ENCODE measurements at regions not wholly inside any gene's neighbourhood (a gene's known extent, or its start where the extent isn't known, plus 50 kb on each side); places are given as distances from the start of the nearest gene placed in this dataset.
A peak's percentile ranks its signal among the peaks of the same experiment; 100 is the strongest.

DNA sequence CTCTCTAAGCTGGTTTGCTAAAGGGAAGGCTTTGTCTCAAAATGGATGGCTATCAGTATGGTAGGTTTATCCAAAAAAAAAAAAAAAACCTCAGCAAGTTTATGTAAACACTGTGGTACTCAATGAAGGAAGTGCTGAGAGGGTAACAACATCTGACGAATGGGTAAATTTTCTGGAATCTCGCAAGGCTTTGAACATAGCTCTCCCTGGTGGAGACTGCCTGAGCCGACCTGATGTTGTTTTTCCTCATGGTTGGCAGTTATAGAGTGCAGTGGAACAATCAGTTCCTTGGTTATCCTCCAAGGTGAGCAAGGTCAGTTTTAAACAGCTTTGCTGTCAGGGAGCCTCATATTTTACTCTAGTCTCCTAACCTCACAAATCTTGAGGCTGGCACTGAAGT is 94.6 kb downstream of the ZPLD1 start:
- DNase-seq, result peak; percentile 18

DNA sequence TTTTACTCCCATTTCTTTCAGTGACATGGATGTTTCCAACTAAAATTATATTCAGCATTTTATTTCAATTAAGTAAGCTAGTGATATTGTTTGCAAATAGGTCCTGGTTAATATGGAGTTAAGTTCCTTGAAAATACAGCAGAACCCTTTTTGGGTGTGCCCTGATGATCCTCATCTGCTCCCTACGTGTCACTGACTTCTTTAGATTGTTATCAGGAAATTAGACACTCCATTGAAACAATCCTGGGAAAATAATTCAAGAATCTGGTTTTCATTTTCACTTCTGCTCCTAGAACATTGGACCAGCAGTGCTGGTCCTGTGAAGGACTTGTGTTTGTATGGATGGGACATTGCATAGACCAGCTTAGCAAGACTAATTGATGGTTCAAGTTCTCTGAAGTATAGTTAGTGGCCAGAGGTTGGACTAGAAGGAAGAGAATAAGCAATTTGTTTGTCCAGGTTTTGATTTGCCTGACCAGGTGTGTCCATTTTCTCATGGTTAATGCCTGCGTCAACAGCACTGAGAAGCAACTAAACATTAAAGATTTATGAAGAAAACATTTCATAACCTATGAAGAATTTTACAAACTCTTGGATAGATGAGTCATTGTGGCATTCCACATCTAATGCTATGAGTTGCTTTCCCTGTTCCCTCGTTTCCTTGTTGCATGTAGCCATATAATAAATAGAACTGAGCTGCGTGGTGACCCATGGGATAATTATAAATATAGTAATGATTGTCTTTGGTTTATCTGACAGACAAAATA is 95.8 kb downstream of the ZPLD1 start:
- DNase-seq, result peak; percentile 37

DNA sequence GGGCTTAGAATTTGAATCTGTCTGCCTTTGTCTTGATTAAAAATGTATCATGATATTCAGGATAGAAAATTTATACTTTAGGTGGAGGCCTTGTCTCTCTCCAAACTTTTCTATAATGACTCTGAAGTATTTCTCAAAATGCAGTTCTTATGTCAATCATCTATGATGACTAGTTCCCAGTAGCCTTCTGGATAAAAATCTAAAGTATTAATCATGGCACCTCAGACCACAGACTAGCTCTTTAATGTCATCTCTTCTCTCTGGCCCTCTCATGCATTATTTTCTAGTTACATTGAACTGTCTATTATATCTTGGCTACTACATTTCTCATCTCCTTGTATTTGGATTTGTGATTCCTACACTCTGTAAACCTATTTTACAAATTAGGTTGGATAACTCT is 96.9 kb downstream of the ZPLD1 start:
- peak; percentile 13 for DNase-seq

DNA sequence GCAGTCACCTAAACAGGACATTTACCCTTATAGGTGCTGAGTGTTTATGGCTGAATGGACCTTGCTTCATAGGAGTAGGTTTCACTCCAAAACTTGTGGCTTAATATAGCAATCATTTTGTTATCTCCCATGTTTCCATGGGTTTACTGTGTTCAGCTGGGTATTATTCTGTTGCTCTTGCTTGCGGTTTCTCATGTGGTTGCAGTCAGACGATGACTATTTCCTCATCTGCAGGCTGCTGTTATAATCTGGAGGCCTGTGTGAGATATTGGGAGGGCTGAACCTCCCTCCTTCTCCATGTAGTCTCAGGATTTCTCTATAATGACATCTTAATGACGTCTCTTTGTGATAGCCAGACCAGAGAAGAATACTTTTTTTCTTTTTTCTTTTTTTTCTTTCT is 98.1 kb downstream of the ZPLD1 start:
- DNase-seq, result peak; percentile 50

DNA sequence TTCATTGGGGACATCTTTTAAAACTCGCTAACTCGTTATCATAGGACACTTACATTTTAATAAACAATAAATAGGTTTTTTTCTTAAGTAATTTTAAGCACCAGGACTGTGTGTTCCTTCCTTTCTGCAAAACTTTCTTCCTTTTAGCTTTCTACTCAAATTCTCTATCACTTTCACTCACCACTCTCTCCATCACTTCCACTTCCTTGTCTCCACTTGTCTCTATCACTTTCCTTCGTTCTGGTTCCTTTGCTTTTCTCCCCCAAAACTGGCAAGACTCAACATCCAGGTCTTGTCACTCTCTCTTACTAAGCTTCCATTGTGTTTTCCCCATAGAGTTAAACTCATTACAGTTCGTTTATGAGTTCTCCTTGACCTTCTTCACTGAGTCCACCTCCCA is 99.0 kb downstream of the ZPLD1 start:
- no peak for DNase-seq

DNA sequence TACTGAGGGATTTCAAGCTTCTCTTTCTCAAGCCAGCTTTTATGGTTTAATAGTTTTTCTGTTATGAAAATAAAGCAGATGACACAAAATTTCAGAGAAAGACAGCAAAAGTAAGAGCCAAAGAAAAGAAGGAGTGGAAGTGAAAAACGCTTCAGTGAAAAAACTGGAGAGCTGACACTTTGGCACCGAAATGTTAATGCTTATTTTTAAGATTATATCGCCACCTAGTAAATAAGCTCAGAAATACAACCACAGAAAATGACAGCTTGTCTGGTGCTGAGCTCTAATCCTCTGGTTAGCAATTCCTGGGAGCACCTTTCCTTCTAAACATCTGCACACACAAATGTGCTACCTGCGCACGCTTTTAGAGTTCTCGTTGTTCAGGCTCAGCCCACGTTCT is 101.6 kb downstream of the ZPLD1 start:
- peak; percentile 44 for DNase-seq

DNA sequence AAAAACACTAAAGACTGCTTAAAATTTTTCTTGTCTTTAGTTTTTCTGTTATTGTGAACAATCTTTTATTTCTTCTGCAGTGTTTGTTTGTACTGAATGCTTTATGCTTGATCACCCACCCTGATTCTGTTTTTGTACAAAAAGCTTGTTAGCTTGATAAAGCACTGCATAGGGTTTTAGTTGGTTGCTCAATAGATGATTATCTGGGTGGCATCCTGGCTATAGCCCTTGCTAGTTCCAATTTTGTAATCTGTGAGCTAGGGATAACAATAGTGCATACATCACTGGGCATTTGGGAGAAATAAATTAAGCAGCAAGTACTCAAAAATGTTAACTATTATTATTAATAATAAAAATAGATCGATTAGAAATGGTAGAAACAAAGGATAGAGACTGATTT is 102.3 kb downstream of the ZPLD1 start:
- no peak for DNase-seq

DNA sequence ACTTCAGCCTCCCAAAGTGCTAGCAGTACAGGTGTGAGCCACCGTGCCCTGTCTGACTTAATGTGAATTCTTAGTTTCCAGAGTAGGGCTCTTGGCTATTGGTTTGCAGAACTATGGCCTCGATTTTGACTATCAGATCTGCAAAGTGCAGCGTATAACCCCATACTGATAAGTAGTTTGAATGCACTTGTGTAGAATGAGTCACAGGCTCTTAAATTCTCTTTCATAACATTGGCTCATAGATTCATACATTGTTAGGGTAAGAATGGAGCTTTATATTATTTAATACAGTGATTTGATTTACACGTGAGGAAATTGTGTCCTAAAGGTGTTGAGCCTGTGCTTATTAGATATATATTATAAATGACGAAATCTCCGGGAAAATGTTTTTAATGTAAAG is 109.9 kb downstream of the ZPLD1 start:
- DNase-seq, result no peak

DNA sequence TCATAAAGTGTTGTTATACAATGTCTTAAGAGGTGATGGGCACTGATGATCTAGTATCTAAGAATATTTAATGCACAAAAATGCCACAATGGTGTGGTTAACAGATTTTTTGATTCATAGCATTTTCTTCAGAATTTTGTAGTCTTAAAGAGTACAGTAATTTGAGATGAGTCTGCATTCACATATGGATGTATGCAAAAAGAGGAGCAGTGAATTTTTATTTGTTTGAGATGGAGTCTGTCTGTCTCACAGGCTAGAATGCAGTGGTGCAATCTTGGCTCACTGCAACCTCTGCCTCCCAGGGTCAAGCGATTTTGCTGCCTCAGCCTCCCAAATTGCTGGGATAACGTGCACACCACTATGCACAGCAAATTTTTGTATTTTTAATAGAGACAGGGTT is 110.5 kb downstream of the ZPLD1 start:
- no peak for DNase-seq

DNA sequence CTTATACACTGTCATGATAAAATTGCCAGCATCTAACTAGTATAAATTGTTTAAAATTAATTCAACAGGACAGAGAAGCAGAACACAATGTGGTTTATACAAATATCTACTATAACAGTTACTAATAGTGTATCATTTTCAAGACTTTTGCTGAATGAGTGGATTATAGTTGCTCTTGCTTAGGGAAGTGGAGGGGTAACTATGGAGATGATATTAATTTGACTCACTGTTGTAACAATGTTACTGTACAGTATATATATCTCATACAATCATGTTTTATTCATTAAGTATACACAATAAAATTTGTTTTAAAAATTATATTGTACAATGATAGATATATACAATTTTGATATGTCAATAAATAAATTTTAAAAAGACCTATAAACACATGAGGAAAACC is 119.1 kb downstream of the ZPLD1 start:
- DNase-seq, result no peak

DNA sequence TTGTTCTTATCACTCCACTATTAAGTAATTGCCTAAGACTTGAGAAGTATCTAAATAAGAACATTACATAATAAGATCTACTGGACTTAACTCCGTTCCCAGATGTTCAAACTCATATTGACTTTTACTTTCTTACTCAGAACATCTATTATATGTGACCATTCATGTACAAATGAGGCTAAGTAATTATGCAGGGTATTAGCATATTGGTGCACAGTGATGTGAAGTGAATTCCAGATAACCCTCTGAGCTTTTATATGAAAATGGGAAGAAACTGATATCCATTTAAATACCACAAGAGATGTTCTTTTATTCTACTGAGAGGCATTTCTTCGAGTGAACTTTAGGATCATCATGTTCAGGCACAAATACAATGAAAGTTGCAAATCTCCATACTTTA is 135.7 kb downstream of the ZPLD1 start:
- no peak for DNase-seq

DNA sequence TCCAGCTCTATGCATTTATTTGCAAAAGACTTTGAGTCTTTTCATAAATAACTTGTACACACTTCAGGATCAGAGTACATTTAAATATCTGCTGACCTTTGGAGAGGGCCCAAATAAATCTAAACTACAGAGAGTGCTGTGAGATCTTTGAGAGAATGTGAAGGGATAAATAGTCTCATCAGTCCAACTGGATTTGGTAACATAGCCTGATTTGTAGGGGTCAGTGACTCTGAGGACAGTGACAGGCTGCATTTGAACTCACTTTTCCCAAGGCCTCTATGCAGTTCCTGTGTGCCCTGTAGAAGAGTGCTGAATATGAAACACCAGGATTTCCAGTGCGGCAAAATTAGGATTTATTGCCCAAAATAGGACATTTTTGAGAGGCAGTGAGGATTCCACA is 136.2 kb downstream of the ZPLD1 start:
- no peak for DNase-seq

DNA sequence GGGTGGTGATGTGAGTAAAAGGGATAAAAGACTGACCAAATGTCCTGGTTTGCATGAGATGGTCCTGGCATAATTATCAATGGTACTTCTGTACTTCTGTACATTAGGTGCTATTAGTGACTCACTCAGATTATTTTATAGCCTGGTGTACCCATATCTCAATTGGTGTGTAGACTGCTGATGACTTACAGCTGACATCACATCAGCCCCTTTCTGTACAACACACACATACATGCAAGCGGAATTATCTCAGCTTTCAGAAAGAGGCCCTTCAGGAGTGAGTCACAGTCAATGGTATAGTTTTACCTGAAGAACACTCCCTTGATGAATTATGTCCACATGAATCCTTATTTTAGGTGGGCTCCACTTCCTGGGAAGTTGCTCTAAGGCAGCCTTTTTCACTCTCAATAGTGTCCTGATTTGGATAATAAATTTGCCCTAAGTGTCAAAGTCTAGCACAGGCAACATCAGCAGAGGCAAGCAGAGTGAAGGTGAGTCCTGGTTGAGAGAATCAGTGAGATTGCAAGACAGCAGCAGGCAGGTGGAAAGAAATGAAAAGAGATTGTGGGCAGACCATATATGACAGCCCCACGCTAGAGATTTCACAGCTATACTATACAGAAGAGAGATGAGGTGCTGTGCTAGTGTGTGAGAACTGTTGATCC is 137.0 kb downstream of the ZPLD1 start:
- DNase-seq, result no peak

DNA sequence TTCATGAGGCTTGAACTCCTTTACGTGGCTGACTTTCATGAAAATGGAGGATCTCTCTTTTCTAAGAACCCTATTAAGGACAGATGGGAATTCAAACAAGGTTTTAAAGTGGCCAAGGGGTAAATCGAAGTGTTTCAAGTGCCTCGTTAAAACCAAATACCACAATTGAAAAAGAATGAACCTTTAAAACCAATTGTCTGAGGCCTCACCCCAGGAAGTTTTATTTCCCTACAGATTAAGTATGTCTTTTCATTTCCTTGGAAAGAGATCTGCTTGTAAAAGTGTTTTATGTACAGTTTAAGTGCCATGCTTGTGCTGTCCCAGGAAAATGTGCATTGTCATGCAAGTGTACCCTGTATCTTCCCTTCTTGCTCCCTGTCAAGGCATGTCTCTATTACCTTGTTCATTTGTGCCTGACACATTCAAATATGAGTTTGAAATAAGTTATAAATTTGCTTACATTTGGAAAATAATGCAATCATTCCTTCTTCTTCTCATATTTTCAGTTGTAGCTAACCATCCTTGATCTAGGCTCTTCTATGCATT is 138.7 kb downstream of the ZPLD1 start:
- DNase-seq, result no peak

DNA sequence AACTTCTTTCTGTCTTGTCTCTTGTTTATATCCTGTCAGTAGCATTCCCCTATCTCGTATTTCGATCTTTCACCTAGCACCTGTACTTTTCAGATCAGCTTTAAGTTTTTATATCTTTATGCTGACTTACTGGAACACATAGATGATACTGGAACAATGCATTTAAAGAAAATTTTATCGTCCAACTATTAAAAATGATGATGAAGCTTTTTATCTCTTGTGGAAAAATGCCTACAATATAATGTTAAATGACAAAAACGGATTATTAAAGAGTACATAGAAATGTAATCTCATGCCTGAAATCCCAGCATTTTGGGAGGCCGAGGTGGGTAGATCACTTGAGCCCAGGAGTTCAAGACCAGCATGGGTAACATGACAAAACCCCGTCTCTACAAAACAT is 139.5 kb downstream of the ZPLD1 start:
- DNase-seq, result no peak

DNA sequence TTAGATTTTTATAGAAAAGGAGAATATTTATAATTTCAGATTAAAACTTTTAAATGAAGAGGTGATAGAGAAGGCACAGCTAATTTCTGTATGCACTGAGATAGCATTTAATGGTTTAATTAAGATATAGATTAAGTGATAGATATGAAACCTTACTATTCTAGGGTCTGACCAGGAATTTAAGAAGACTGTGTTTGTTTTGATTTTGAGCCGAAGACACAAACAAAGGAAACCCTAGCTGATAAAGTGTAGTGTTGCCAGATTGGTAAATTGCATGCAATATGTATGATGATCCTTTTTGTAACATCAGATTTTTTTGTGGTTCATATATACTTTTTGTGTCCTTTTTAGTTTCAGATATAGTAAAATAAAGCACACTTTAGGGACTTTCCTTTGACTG is 141.8 kb downstream of the ZPLD1 start:
- no peak for DNase-seq

DNA sequence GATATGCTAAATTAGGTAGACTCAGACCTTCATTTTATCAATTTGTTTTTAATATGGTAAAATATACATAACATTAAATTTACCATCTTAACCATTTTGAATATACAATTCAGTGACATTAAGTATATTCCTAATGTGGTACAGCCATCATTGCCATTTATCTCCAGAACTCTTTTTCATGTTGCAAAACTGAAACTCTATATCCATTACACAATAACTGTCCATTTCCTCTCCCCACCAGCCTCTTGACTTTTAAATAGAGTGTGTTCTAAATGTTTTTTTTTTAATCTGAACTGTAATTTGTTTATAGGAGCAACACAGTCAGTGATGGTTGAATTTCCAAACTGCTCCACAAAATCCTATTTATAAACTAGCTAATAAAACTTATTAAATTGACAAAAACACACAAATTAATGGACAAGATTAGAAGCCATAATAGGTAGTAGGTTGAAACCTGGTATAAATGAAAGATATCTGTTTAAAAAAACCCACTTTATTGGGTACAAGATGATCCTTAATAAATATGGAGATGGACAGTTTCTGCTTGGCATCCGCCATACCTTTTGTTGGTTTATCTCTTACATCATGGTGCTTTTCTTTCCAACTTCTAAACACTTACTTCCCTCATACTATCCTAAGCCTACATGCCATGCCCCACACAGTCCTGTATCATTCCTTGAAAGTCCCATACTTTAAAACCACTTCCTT is 142.4 kb downstream of the ZPLD1 start:
- DNase-seq, result no peak

DNA sequence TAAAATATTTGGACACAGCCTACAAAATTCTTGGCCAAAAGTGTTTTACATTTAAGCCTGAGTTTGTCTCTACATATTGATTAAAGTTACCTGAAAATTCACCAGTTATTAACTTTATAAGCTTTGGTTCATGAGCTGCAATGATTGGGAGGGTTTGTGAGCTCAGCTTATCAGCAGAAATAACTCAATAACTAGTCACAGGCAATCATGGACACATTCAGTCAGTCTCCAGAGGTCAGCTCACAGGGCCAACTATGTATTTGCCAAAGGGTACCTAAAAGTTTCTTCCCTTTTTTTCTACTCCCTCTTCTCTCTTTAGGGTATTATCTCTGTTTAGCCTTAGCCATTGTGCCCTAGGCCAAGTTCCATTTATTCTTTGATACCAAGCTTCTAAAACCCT is 145.9 kb downstream of the ZPLD1 start:
- no peak for DNase-seq

DNA sequence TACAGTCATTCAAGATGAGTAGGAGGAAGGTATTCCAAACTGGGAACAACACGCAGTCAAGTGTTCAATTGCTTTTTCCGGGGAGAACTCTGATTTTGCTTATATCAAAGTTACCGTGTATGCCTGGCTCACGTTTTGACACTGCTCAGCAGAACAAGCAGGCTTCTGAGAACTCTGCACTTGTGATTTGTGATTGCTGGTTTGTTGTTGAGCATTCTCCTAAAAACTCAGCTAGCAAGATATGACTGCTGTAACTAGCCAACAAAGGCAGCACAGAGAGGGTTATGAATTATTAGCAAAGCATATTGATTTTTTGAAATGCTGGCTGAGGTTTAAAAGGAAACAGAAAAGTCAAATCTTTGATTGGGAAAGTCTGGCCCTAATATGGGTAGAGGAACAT is 151.7 kb downstream of the ZPLD1 start:
- DNase-seq, result no peak

DNA sequence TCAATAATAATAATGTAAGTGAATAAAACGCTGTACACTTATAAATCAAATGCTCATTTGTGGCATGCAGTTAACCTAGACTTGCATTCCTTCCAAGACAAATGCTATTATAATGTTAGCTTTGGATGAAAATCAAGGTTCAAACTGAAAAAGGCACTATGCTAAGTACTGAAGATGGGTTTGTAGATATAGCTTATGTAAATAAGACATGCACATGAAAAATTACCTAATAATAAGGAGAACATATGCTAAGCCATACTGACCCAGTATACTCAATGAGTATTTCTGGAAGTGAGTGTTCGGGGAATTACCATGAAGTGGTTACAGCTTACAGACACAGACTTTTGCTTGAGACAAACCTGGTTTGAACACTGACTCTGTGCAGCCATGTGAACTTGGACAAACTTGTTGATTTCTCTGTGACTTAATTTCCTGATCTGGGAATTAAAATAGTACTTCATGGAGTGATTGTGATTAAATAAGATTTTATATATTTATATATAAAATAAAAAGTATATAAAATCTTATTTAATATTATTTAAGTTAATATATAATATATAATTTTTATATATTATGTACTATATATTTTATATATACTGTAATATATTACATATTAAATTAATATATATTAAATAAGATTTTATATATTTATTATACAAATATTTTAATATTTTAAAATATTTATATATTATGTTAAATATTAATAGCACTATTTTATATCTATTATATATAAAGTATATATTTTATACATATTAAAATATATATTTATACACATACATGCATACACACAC is 159.2 kb downstream of the ZPLD1 start:
- no peak for DNase-seq

DNA sequence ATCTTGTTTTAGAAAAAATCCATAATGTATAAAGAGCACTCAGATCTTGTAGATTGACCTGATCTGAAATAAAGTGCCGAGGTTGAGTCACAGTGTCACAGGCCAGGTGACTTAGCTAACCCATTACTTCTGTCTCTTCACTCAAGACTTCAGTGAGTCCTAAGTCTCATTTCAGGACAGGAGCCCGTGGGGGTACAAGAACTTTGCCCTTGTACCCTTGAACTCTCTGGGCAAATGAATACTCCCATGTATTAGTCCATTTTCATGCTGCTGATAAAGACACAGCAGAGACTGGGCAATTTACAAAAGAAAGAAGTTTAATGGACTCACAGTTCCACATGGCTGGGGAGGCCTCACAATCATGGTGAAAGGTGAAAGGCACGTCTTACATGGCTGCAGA is 160.2 kb downstream of the ZPLD1 start:
- no peak for DNase-seq

DNA sequence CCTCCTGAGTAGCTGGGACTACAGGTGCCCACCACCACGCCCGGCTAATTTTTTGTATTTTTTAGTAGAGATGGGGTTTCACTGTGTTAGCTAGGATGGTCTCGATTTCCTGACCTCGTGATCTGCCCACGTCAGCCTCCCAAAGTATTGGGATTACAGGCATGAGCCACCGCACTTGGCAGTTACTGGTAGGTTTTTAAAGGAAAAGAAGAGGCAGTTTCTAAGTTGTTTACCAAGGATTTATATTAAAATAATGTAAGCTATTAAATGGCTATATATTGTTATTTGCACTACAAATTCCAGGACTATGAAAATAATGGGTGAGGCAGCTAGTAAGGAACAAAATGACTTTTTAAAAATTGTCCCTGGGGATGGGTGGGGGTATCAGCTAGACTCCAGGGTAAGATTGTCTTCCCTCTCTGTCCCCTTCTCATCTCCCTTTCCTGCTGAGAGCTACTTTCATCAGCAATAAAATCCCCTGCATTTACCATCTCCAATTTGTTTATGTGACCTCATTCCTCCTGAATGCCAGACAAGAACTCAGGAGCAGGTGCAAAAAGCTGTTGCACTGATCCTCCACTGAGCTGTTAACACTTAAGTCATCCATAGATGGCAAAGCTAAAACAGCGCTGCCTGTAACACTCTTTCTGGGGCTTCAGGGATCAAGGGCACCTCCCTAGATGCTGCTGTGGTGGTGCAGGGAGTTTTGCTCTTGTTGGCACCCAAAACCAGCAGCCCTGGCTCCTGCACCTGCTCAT is 165.2 kb downstream of the ZPLD1 start:
- DNase-seq, result no peak
